ENCODE measurements at regions not wholly inside any gene's neighbourhood (a gene's known extent, or its start where the extent isn't known, plus 50 kb on each side); places are given as distances from the start of the nearest gene placed in this dataset.

GRCh38 chr3:99242271-99242670 is 340.8 kb upstream of the DCBLD2 start:
- H2BK15ac ChIP-seq (replicated peaks; ENCODE audit: low read depth) = no peak overlapping the region
- H3K4me1 ChIP-seq (ENCODE audit: control insufficient read depth, low read depth, low read length) = no peaks in the 10 kb centered on the region
- H3K27me3 ChIP-seq (ENCODE audit: insufficient read depth, low read length, poor library complexity) = no peaks in the 10 kb centered on the region
- no peak overlapping the region for H3K9ac ChIP-seq (ENCODE audit: low read length)
- H3K79me1 ChIP-seq (ENCODE audit: low read length) = no peaks in the 10 kb centered on the region
- WGBS (ENCODE audit: extremely low coverage, insufficient coverage, low lambda C conversion rate) = no CpG with 5 or more reads among the region's 2 CpGs
- H3K23ac ChIP-seq (ENCODE audit: low read length) = no peak overlapping the region
- H2AK5ac ChIP-seq (ENCODE audit: low read length) = no peak overlapping the region
- H3K79me2 ChIP-seq (ENCODE audit: control insufficient read depth, insufficient read depth, low read length) = no peaks in the 10 kb centered on the region
- H2BK120ac ChIP-seq (ENCODE audit: low read depth, low read length) = no peak overlapping the region
- H3K4me2 ChIP-seq (ENCODE audit: low read length) = no peak overlapping the region
- no peak overlapping the region for H2BK5ac ChIP-seq (ENCODE audit: low read length)
- H3K36me3 ChIP-seq (ENCODE audit: control insufficient read depth, insufficient read depth, low read length) = no peaks in the 10 kb centered on the region
- no peak for DNase-seq
- no peak overlapping the region for H3K18ac ChIP-seq (ENCODE audit: low read length)
- no peak overlapping the region for H3K56ac ChIP-seq (ENCODE audit: low read length)
- no peak overlapping the region for H4K5ac ChIP-seq (ENCODE audit: low read length)
- H4K8ac ChIP-seq (ENCODE audit: low read depth, low read length) = no peak overlapping the region
- no peak overlapping the region for H3K4me3 ChIP-seq (ENCODE audit: low read length)
- H3K27ac ChIP-seq (ENCODE audit: low read depth, low read length) = no peak overlapping the region
- H3K4ac ChIP-seq (ENCODE audit: low read depth, low read length) = no peak overlapping the region

GRCh38 chr3:99240700-99241099 is 339.2 kb upstream of the DCBLD2 start:
- Histone ChIP-seq H4K8ac (ENCODE audit: low read depth, low read length) (no peak overlapping the region), H2BK15ac (replicated peaks; ENCODE audit: low read depth) (no peak overlapping the region), H3K23ac (ENCODE audit: low read length) (no peak overlapping the region), H3K18ac (ENCODE audit: low read length) (no peak overlapping the region), H3K4me3 (ENCODE audit: low read length) (no peak overlapping the region), H2BK120ac (ENCODE audit: low read depth, low read length) (no peak overlapping the region), H3K4me2 (ENCODE audit: low read length) (no peak overlapping the region), H3K4me1 (ENCODE audit: control insufficient read depth, low read depth, low read length) (no peaks in the 10 kb centered on the region), H3K56ac (ENCODE audit: low read length) (no peak overlapping the region), H2AK5ac (ENCODE audit: low read length) (no peak overlapping the region), H3K36me3 (ENCODE audit: control insufficient read depth, insufficient read depth, low read length) (no peaks in the 10 kb centered on the region), H3K27ac (ENCODE audit: low read depth, low read length) (no peak overlapping the region), H3K4ac (ENCODE audit: low read depth, low read length) (no peak overlapping the region), H3K9ac (ENCODE audit: low read length) (no peak overlapping the region), H4K5ac (ENCODE audit: low read length) (no peak overlapping the region), H2BK5ac (ENCODE audit: low read length) (no peak overlapping the region), H3K27me3 (ENCODE audit: insufficient read depth, low read length, poor library complexity) (no peaks in the 10 kb centered on the region), H3K79me1 (ENCODE audit: low read length) (no peaks in the 10 kb centered on the region), H3K79me2 (ENCODE audit: control insufficient read depth, insufficient read depth, low read length) (no peaks in the 10 kb centered on the region)
- no peak for DNase-seq
- no CpG with 5 or more reads among the region's 2 CpGs for WGBS (ENCODE audit: extremely low coverage, insufficient coverage, low lambda C conversion rate)

- Histone ChIP-seq H3K18ac (ENCODE audit: low read length) (no peak overlapping the region), H3K27ac (ENCODE audit: low read depth, low read length) (no peak overlapping the region), H3K9ac (ENCODE audit: low read length) (no peak overlapping the region), H3K56ac (ENCODE audit: low read length) (no peak overlapping the region), H3K79me2 (ENCODE audit: control insufficient read depth, insufficient read depth, low read length) (no peaks in the 10 kb centered on the region), H3K79me1 (ENCODE audit: low read length) (no peaks in the 10 kb centered on the region), H3K4me2 (ENCODE audit: low read length) (no peak overlapping the region), H3K4ac (ENCODE audit: low read depth, low read length) (no peak overlapping the region), H3K36me3 (ENCODE audit: control insufficient read depth, insufficient read depth, low read length) (no peaks in the 10 kb centered on the region), H3K4me3 (ENCODE audit: low read length) (no peak overlapping the region), H4K5ac (ENCODE audit: low read length) (no peak overlapping the region), H2BK5ac (ENCODE audit: low read length) (no peak overlapping the region), H2AK5ac (ENCODE audit: low read length) (no peak overlapping the region), H4K8ac (ENCODE audit: low read depth, low read length) (no peak overlapping the region), H3K4me1 (ENCODE audit: control insufficient read depth, low read depth, low read length) (no peaks in the 10 kb centered on the region), H3K23ac (ENCODE audit: low read length) (no peak overlapping the region), H3K27me3 (ENCODE audit: insufficient read depth, low read length, poor library complexity) (no peaks in the 10 kb centered on the region), H2BK120ac (ENCODE audit: low read depth, low read length) (no peak overlapping the region), H2BK15ac (replicated peaks; ENCODE audit: low read depth) (no peak overlapping the region)
- no peak for DNase-seq
These were observed 335.1 kb upstream of the DCBLD2 start for GRCh38 chr3:99236576-99236975.

GRCh38 chr3:99232696-99233095 is 331.2 kb upstream of the DCBLD2 start:
- Histone ChIP-seq H4K5ac (ENCODE audit: low read length) (no peak overlapping the region), H3K56ac (ENCODE audit: low read length) (no peak overlapping the region), H2BK15ac (replicated peaks; ENCODE audit: low read depth) (no peak overlapping the region), H4K8ac (ENCODE audit: low read depth, low read length) (no peak overlapping the region), H3K27me3 (ENCODE audit: insufficient read depth, low read length, poor library complexity) (no peaks in the 10 kb centered on the region), H3K79me1 (ENCODE audit: low read length) (no peaks in the 10 kb centered on the region), H3K4ac (ENCODE audit: low read depth, low read length) (no peak overlapping the region), H2BK120ac (ENCODE audit: low read depth, low read length) (no peak overlapping the region), H3K4me1 (ENCODE audit: control insufficient read depth, low read depth, low read length) (no peaks in the 10 kb centered on the region), H3K9ac (ENCODE audit: low read length) (no peak overlapping the region), H2BK5ac (ENCODE audit: low read length) (no peak overlapping the region), H3K36me3 (ENCODE audit: control insufficient read depth, insufficient read depth, low read length) (no peaks in the 10 kb centered on the region), H3K4me3 (ENCODE audit: low read length) (no peak overlapping the region), H3K79me2 (ENCODE audit: control insufficient read depth, insufficient read depth, low read length) (no peaks in the 10 kb centered on the region), H3K4me2 (ENCODE audit: low read length) (no peak overlapping the region), H3K18ac (ENCODE audit: low read length) (no peak overlapping the region), H3K27ac (ENCODE audit: low read depth, low read length) (no peak overlapping the region), H3K23ac (ENCODE audit: low read length) (no peak overlapping the region), H2AK5ac (ENCODE audit: low read length) (no peak overlapping the region)
- WGBS (ENCODE audit: extremely low coverage, insufficient coverage, low lambda C conversion rate) = no CpG with 5 or more reads among the region's 1 CpG
- no peak for DNase-seq

- Histone ChIP-seq H2BK5ac (ENCODE audit: low read length) (no peak overlapping the region), H3K27me3 (ENCODE audit: insufficient read depth, low read length, poor library complexity) (no peaks in the 10 kb centered on the region), H2BK120ac (ENCODE audit: low read depth, low read length) (no peak overlapping the region), H4K5ac (ENCODE audit: low read length) (no peak overlapping the region), H2BK15ac (replicated peaks; ENCODE audit: low read depth) (no peak overlapping the region), H3K23ac (ENCODE audit: low read length) (no peak overlapping the region), H3K27ac (ENCODE audit: low read depth, low read length) (no peak overlapping the region), H3K4me1 (ENCODE audit: control insufficient read depth, low read depth, low read length) (no peaks in the 10 kb centered on the region), H3K4ac (ENCODE audit: low read depth, low read length) (no peak overlapping the region), H3K4me2 (ENCODE audit: low read length) (no peak overlapping the region), H2AK5ac (ENCODE audit: low read length) (no peak overlapping the region), H3K79me2 (ENCODE audit: control insufficient read depth, insufficient read depth, low read length) (no peaks in the 10 kb centered on the region), H3K9ac (ENCODE audit: low read length) (no peak overlapping the region), H3K36me3 (ENCODE audit: control insufficient read depth, insufficient read depth, low read length) (no peaks in the 10 kb centered on the region), H3K56ac (ENCODE audit: low read length) (no peak overlapping the region), H4K8ac (ENCODE audit: low read depth, low read length) (no peak overlapping the region), H3K18ac (ENCODE audit: low read length) (no peak overlapping the region), H3K79me1 (ENCODE audit: low read length) (no peaks in the 10 kb centered on the region), H3K4me3 (ENCODE audit: low read length) (no peak overlapping the region)
- no CpG with 5 or more reads among the region's 1 CpG for WGBS (ENCODE audit: extremely low coverage, insufficient coverage, low lambda C conversion rate)
- DNase-seq = peak; percentile 37
These were observed 317.0 kb upstream of the DCBLD2 start for GRCh38 chr3:99218468-99218867.

- H3K27me3 ChIP-seq (ENCODE audit: insufficient read depth, low read length, poor library complexity) = no peaks in the 10 kb centered on the region
- no peak overlapping the region for H2AK5ac ChIP-seq (ENCODE audit: low read length)
- H3K36me3 ChIP-seq (ENCODE audit: control insufficient read depth, insufficient read depth, low read length) = no peaks in the 10 kb centered on the region
- no peak overlapping the region for H2BK5ac ChIP-seq (ENCODE audit: low read length)
- H3K79me1 ChIP-seq (ENCODE audit: low read length) = no peaks in the 10 kb centered on the region
- no peak overlapping the region for H3K4me3 ChIP-seq (ENCODE audit: low read length)
- no peak overlapping the region for H3K56ac ChIP-seq (ENCODE audit: low read length)
- no peak overlapping the region for H3K27ac ChIP-seq (ENCODE audit: low read depth, low read length)
- H3K18ac ChIP-seq (ENCODE audit: low read length) = no peak overlapping the region
- no peak overlapping the region for H3K4ac ChIP-seq (ENCODE audit: low read depth, low read length)
- no peak overlapping the region for H3K4me2 ChIP-seq (ENCODE audit: low read length)
- H4K8ac ChIP-seq (ENCODE audit: low read depth, low read length) = no peak overlapping the region
- no peak overlapping the region for H3K9ac ChIP-seq (ENCODE audit: low read length)
- DNase-seq = no peak
- no peak overlapping the region for H2BK120ac ChIP-seq (ENCODE audit: low read depth, low read length)
- WGBS (ENCODE audit: extremely low coverage, insufficient coverage, low lambda C conversion rate) = no CpG with 5 or more reads among the region's 1 CpG
- no peak overlapping the region for H2BK15ac ChIP-seq (replicated peaks; ENCODE audit: low read depth)
- no peak overlapping the region for H4K5ac ChIP-seq (ENCODE audit: low read length)
- no peaks in the 10 kb centered on the region for H3K79me2 ChIP-seq (ENCODE audit: control insufficient read depth, insufficient read depth, low read length)
- no peaks in the 10 kb centered on the region for H3K4me1 ChIP-seq (ENCODE audit: control insufficient read depth, low read depth, low read length)
- no peak overlapping the region for H3K23ac ChIP-seq (ENCODE audit: low read length)
These were observed 311.5 kb upstream of the DCBLD2 start for GRCh38 chr3:99212969-99213368.
